Mesenchymal stem cell (in vitro differentiated cells and primary cell): ENCODE measurements at regions not wholly inside any gene's neighbourhood (a gene's known extent, or its start where the extent isn't known, plus 50 kb on each side); places are given as distances from the start of the nearest gene placed in this dataset.

Experiments used
- DNase-seq: peaks from one replicate; pipeline ENCODE4 v3.0.0-alpha.2; 2013
- H2AFZ ChIP-seq: one replicate; pipeline ENCODE4 v1.6.1; 2013; ENCODE audit warnings: low read depth, mild to moderate bottlenecking, control low read depth, inconsistent platforms, low read length, moderate library complexity
- H2AK5ac ChIP-seq: 2 replicates; pipeline ENCODE4 v1.6.1; 2013; ENCODE audit warnings: low read length, moderate library complexity, mild to moderate bottlenecking, inconsistent platforms; ENCODE audit not compliant: severe bottlenecking
- H2BK120ac ChIP-seq: one replicate; pipeline ENCODE4 v1.6.1; 2013; ENCODE audit warnings: low read depth, mild to moderate bottlenecking, inconsistent platforms, low read length, moderate library complexity
- H2BK12ac ChIP-seq, 2 experiments: one replicate each; pipeline ENCODE4 v1.6.1; 2013; ENCODE audit warnings: inconsistent platforms in 2 of 2, low read length in 2 of 2, mild to moderate bottlenecking in 2 of 2, moderate library complexity in 2 of 2, control low read depth in 1 of 2
- H2BK15ac ChIP-seq: one replicate; pipeline ENCODE4 v1.6.1; 2013; ENCODE audit warnings: mild to moderate bottlenecking, low read depth, inconsistent platforms; ENCODE audit not compliant: poor library complexity, severe bottlenecking
- H2BK5ac ChIP-seq: 2 replicates; pipeline ENCODE4 v1.6.1; 2013; ENCODE audit warnings: low read depth, mild to moderate bottlenecking, low read length, control low read depth, inconsistent platforms; ENCODE audit not compliant: poor library complexity, severe bottlenecking
- H3K14ac ChIP-seq, 2 experiments: one replicate each; pipeline ENCODE4 v1.6.1; 2013; ENCODE audit warnings: inconsistent platforms in 2 of 2, low read length in 2 of 2, control low read depth in 1 of 2, mild to moderate bottlenecking in 1 of 2, moderate library complexity in 1 of 2
- H3K18ac ChIP-seq, 2 experiments: one replicate each; pipeline ENCODE4 v1.6.1; 2013; ENCODE audit warnings: inconsistent platforms in 2 of 2, low read length in 2 of 2, control low read depth in 1 of 2, low read depth in 1 of 2, mild to moderate bottlenecking in 1 of 2
- H3K23ac ChIP-seq, 2 experiments: one replicate each; pipeline ENCODE4 v1.6.1; 2013; ENCODE audit warnings: inconsistent platforms in 2 of 2, low read length in 2 of 2, mild to moderate bottlenecking in 2 of 2, moderate library complexity in 2 of 2, control low read depth in 1 of 2
- H3K27ac ChIP-seq: 2 replicates; pipeline ENCODE4 v1.5.1; 2013; ENCODE audit warnings: mild to moderate bottlenecking, moderate library complexity, low read length, control low read depth, inconsistent platforms; ENCODE audit not compliant: poor library complexity, severe bottlenecking
- H3K27me3 ChIP-seq, 2 experiments: 2 replicates each; pipeline versions ENCODE4 v1.6.1 to v1.7.0; 2013; ENCODE audit warnings: low read length in 2 of 2, mild to moderate bottlenecking in 2 of 2, moderate library complexity in 2 of 2, control low read depth in 1 of 2, inconsistent platforms in 1 of 2; ENCODE audit not compliant: control insufficient read depth in 1 of 2, insufficient read depth in 1 of 2
- H3K36me3 ChIP-seq, 2 experiments: 2 replicates each; pipeline versions ENCODE4 v1.6.1 to v1.7.0; 2013; ENCODE audit warnings: low read length in 2 of 2, control low read depth in 1 of 2, inconsistent platforms in 1 of 2, low read depth in 1 of 2, mild to moderate bottlenecking in 1 of 2; ENCODE audit not compliant: insufficient read depth in 2 of 2, control insufficient read depth in 1 of 2
- H3K4ac ChIP-seq, 2 experiments: one replicate each; pipeline ENCODE4 v1.6.1; 2013; ENCODE audit warnings: inconsistent platforms in 2 of 2, low read length in 2 of 2, mild to moderate bottlenecking in 2 of 2, moderate library complexity in 2 of 2, control low read depth in 1 of 2, low read depth in 1 of 2
- H3K4me1 ChIP-seq: 2 replicates; pipeline ENCODE4 v1.6.1; 2013; ENCODE audit warnings: low read depth, low read length, control low read depth; ENCODE audit not compliant: control insufficient read depth, insufficient read depth
- H3K4me2 ChIP-seq: 2 replicates; pipeline ENCODE4 v1.6.1; 2013; ENCODE audit warnings: low read length, mild to moderate bottlenecking, inconsistent platforms; ENCODE audit not compliant: poor library complexity, severe bottlenecking
- H3K4me3 ChIP-seq, 2 experiments: 2 replicates each; pipeline versions ENCODE4 v1.5.1 to v1.7.0; 2013; ENCODE audit warnings: low read length in 2 of 2, mild to moderate bottlenecking in 2 of 2, control low read depth in 1 of 2, low read depth in 1 of 2; ENCODE audit not compliant: insufficient read depth in 1 of 2
- H3K79me1 ChIP-seq: replicated peaks from 2 replicates; pipeline ENCODE4 v1.6.1; 2013; ENCODE audit warnings: mild to moderate bottlenecking, control low read depth, low read length, inconsistent platforms; ENCODE audit not compliant: poor library complexity, severe bottlenecking
- H3K9ac ChIP-seq: 2 replicates; pipeline ENCODE4 v1.7.0; 2013; ENCODE audit warnings: mild to moderate bottlenecking, low read length, moderate library complexity
- H3K9me3 ChIP-seq: 2 replicates; pipeline ENCODE4 v1.7.0; 2013; ENCODE audit warnings: mild to moderate bottlenecking, low read length; ENCODE audit not compliant: control insufficient read depth
- H4K8ac ChIP-seq: one replicate; pipeline ENCODE4 v1.6.1; 2013; ENCODE audit warnings: inconsistent platforms, mild to moderate bottlenecking, low read length, moderate library complexity
- H4K91ac ChIP-seq: one replicate; pipeline ENCODE4 v1.6.1; 2013; ENCODE audit warnings: mild to moderate bottlenecking, low read length, inconsistent platforms
- WGBS: methylation state at CpG from one replicate; pipeline ENCODE4 v1.1.7; 2013; ENCODE audit warnings: mixed read lengths; 5-methylcytosine and 5-hydroxymethylcytosine counted together

- Histone ChIP-seq H3K18ac (no peak overlapping the region), H2BK15ac (no peak overlapping the region), H3K9ac (no peak overlapping the region), H2BK120ac (no peak overlapping the region), H2BK12ac (no peak overlapping the region), H3K23ac (no peak overlapping the region), H3K36me3 (no peaks in the 10 kb centered on the region), H3K14ac (no peak overlapping the region), H2AK5ac (no peak overlapping the region), H3K27me3 (no peaks in the 10 kb centered on the region), H2BK5ac (no peak overlapping the region), H3K4me3 (no peak overlapping the region), H3K79me1 (no peaks in the 10 kb centered on the region), H3K4ac (no peak overlapping the region), H4K91ac (no peak overlapping the region), H3K4me2 (no peak overlapping the region), H2AFZ (no peak overlapping the region), H3K9me3 (no peaks in the 10 kb centered on the region), H3K4me1 (no peaks in the 10 kb centered on the region), H4K8ac (no peak overlapping the region), H3K27ac (no peak overlapping the region)
- no peak for DNase-seq
Observed at GRCh38 chr5:98524773-98525172, 248.7 kb upstream of the RGMB start.

GRCh38 chr5:98527846-98528245 lies 245.6 kb upstream of the RGMB start:
- H2BK12ac ChIP-seq, result no peak overlapping the region
- H3K14ac ChIP-seq, result no peak overlapping the region
- H3K23ac ChIP-seq, result no peak overlapping the region
- no peak overlapping the region for H3K4me2 ChIP-seq
- no peak overlapping the region for H2AK5ac ChIP-seq
- H3K4ac ChIP-seq, result no peak overlapping the region
- H2BK120ac ChIP-seq, result no peak overlapping the region
- no peak overlapping the region for H3K4me3 ChIP-seq
- no peaks in the 10 kb centered on the region for H3K36me3 ChIP-seq
- no peaks in the 10 kb centered on the region for H3K27me3 ChIP-seq
- no peaks in the 10 kb centered on the region for H3K79me1 ChIP-seq
- H3K18ac ChIP-seq, result no peak overlapping the region
- no peak overlapping the region for H4K8ac ChIP-seq
- H3K27ac ChIP-seq, result no peak overlapping the region
- no peaks in the 10 kb centered on the region for H3K4me1 ChIP-seq
- H4K91ac ChIP-seq, result no peak overlapping the region
- H2BK15ac ChIP-seq, result no peak overlapping the region
- H3K9ac ChIP-seq, result no peak overlapping the region
- no peak overlapping the region for H2AFZ ChIP-seq
- no peak overlapping the region for H2BK5ac ChIP-seq
- no peaks in the 10 kb centered on the region for H3K9me3 ChIP-seq
- DNase-seq, result no peak

- H4K91ac ChIP-seq, result no peak overlapping the region
- H2AK5ac ChIP-seq, result no peak overlapping the region
- no peak overlapping the region for H3K9ac ChIP-seq
- no peaks in the 10 kb centered on the region for H3K4me1 ChIP-seq
- H2AFZ ChIP-seq, result no peak overlapping the region
- no peak overlapping the region for H3K18ac ChIP-seq
- H2BK12ac ChIP-seq, result no peak overlapping the region
- no peak overlapping the region for H3K23ac ChIP-seq
- H3K27ac ChIP-seq, result no peak overlapping the region
- H2BK5ac ChIP-seq, result no peak overlapping the region
- H3K4me3 ChIP-seq, result no peak overlapping the region
- no peak overlapping the region for H2BK15ac ChIP-seq
- no peaks in the 10 kb centered on the region for H3K9me3 ChIP-seq
- no peaks in the 10 kb centered on the region for H3K27me3 ChIP-seq
- no peaks in the 10 kb centered on the region for H3K36me3 ChIP-seq
- no peak overlapping the region for H3K4me2 ChIP-seq
- DNase-seq, result no peak
- no peak overlapping the region for H2BK120ac ChIP-seq
- no peaks in the 10 kb centered on the region for H3K79me1 ChIP-seq
- H3K14ac ChIP-seq, result no peak overlapping the region
- no peak overlapping the region for H3K4ac ChIP-seq
- H4K8ac ChIP-seq, result no peak overlapping the region
Observed at GRCh38 chr5:98529321-98529720, 244.1 kb upstream of the RGMB start.

- Histone ChIP-seq H2BK15ac (no peak overlapping the region), H3K14ac (no peak overlapping the region), H3K9me3 (no peaks in the 10 kb centered on the region), H4K91ac (no peak overlapping the region), H2AK5ac (no peak overlapping the region), H3K27me3 (no peaks in the 10 kb centered on the region), H2BK120ac (no peak overlapping the region), H3K9ac (no peak overlapping the region), H3K23ac (no peak overlapping the region), H2BK12ac (no peak overlapping the region), H3K4ac (no peak overlapping the region), H3K36me3 (no peaks in the 10 kb centered on the region), H3K27ac (no peak overlapping the region), H2BK5ac (no peak overlapping the region), H3K4me1 (no peaks in the 10 kb centered on the region), H3K4me3 (no peak overlapping the region), H3K18ac (no peak overlapping the region), H3K79me1 (no peaks in the 10 kb centered on the region), H2AFZ (no peak overlapping the region), H3K4me2 (no peak overlapping the region), H4K8ac (no peak overlapping the region)
- no peak for DNase-seq
- 92% methylated on average over 1 of the region's 2 CpGs for WGBS
Observed at GRCh38 chr5:98530224-98530623, 243.2 kb upstream of the RGMB start.
